Caco-2 (cell line): ENCODE measurements at regions not wholly inside any gene's neighbourhood (a gene's known extent, or its start where the extent isn't known, plus 50 kb on each side); places are given as distances from the start of the nearest gene placed in this dataset.

Source experiments
- BruUV-seq: library from RNA; stranded (reverse); fragments of 400-500 nt; replicated peaks from 2 replicates; lab custom pipeline; 2021; lab: Mats Ljungman, UMichigan
- CTCF ChIA-PET: fragments of 300-600 bp; sonication (Branson Sonifier 250); formaldehyde crosslinking; loops from one replicate; lab custom pipeline; 2022; ENCODE audit warnings: antibody characterized with exemption; lab: Charles Lee
- POLR2A ChIA-PET: fragments of 300-600 bp; sonication (Branson Sonifier 250); formaldehyde crosslinking; loops from one replicate; lab custom pipeline; 2022; ENCODE audit warnings: antibody characterized with exemption; lab: Charles Lee
- DNase-seq, 2 experiments: peaks; one replicate each; pipeline versions ENCODE4 v3.0.0 to v3.0.0-alpha.2; 2020 to 2022
- H3K27me3 ChIP-seq: replicated peaks from 2 replicates; pipeline ENCODE4 v1.6.0; 2011; ENCODE audit warnings: low read length; ENCODE audit not compliant: control insufficient read depth, insufficient read depth
- H3K36me3 ChIP-seq: 2 replicates; pipeline ENCODE4 v1.5.1; 2011; ENCODE audit warnings: low read length; ENCODE audit not compliant: control insufficient read depth, insufficient read depth
- H3K4me1 ChIP-seq: fragments of 250-450 bp; sonication (Bioruptor Pico); 2 replicates; pipeline ENCODE4 v1.5.1; 2020; ENCODE audit warnings: mild to moderate bottlenecking
- H3K4me3 ChIP-seq: 2 replicates; pipeline ENCODE4 v1.5.1; 2011; ENCODE audit warnings: low read depth, mild to moderate bottlenecking, control low read depth, low read length
- H3K9me3 ChIP-seq: fragments of 250-450 bp; sonication (Bioruptor Pico); 2 replicates; pipeline ENCODE4 v1.5.1; 2020; ENCODE audit warnings: mild to moderate bottlenecking, moderate library complexity
- H3K27ac Mint-ChIP-seq: one replicate; pipeline ENCODE4 v1.8.0; 2022; ENCODE audit warnings: mixed read lengths; ENCODE audit not compliant: unreplicated experiment
- H3K27me3 Mint-ChIP-seq: one replicate; pipeline ENCODE4 v1.8.0; 2022; ENCODE audit warnings: mixed read lengths; ENCODE audit not compliant: insufficient read depth, unreplicated experiment
- H3K36me3 Mint-ChIP-seq: one replicate; pipeline ENCODE4 v1.8.0; 2022; ENCODE audit warnings: mild to moderate bottlenecking, mixed read lengths; ENCODE audit not compliant: insufficient read depth, unreplicated experiment
- H3K4me1 Mint-ChIP-seq: one replicate; pipeline ENCODE4 v1.8.0; 2022; ENCODE audit warnings: low read depth, mixed read lengths; ENCODE audit not compliant: unreplicated experiment
- H3K4me3 Mint-ChIP-seq: one replicate; pipeline ENCODE4 v1.8.0; 2022; ENCODE audit warnings: mild to moderate bottlenecking, moderate library complexity, mixed read lengths; ENCODE audit not compliant: unreplicated experiment
- H3K9me3 Mint-ChIP-seq: one replicate; pipeline ENCODE4 v1.8.0; 2022; ENCODE audit warnings: mixed read lengths; ENCODE audit not compliant: unreplicated experiment
- intact Hi-C: fragments of 100-400 bp; cut with micrococcal nuclease; formaldehyde crosslinking; loops from one replicate; pipeline ENCODE4 v1.10.0; 2022; ENCODE audit not compliant: unreplicated experiment
- TF ChIP-seq, protein P1 (sequence below), 2 experiments: fragments of 200-600 bp in 1 of 2; IDR thresholded peaks; 1 replicate in 1 of 2; 2 replicates in 1 of 2; pipeline versions ENCODE4 v1.5.1 to v1.8.0; 2011 to 2022; ENCODE audit warnings: antibody characterized with exemption in 1 of 2, control low read depth in 1 of 2, inconsistent platforms in 1 of 2, low read depth in 1 of 2, low read length in 1 of 2, mild to moderate bottlenecking in 1 of 2, moderate library complexity in 1 of 2; ENCODE audit not compliant: insufficient read depth in 1 of 2, severe bottlenecking in 1 of 2, unreplicated experiment in 1 of 2

DNA sequence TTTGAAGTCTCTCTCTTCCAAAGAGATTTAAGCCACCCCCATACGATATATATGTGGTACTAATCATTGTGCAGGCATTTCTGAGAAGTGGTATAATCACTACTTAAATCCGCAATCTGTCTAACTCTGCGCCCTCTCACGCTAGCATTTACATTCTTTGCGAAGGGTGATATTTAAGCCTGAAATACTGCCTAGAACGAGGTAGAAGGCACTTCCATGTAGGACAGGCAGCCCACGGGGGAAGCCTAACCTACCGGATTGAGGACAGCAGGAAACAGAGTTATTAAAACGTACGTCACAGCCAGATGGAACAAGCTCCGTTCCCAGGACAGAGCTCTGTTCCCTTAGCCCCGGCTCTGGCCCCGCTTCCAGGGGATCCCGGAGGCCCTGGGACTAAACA is 59.3 kb upstream of the ECHDC3 start:
- no peaks in the 10 kb centered on the region for H3K36me3 ChIP-seq
- H3K4me1 ChIP-seq: peaks cover 49% of the 10 kb centered on the region
- Mint-ChIP-seq H3K36me3 (peaks cover 10% of the 10 kb centered on the region), H3K27ac (peak overlapping the region; percentile 99), H3K9me3 (no peaks in the 10 kb centered on the region), H3K27me3 (no peaks in the 10 kb centered on the region), H3K4me3 (no peak overlapping the region), H3K4me1 (peaks cover 50% of the 10 kb centered on the region)
- intact Hi-C loops: no loop called here
- ChIA-PET POLR2A (no interaction called here), CTCF (interaction anchor here (1.3 kb wide), 1 partner anchor 75 kb away, joined by 3 read pairs; no protein-coding TSS in a partner anchor)
- no peaks in the 10 kb centered on the region for H3K9me3 ChIP-seq
- H3K27me3 ChIP-seq: no peaks in the 10 kb centered on the region
- DNase-seq: no peak
- no peak overlapping the region for H3K4me3 ChIP-seq
- TF ChIP-seq, protein P1, sequence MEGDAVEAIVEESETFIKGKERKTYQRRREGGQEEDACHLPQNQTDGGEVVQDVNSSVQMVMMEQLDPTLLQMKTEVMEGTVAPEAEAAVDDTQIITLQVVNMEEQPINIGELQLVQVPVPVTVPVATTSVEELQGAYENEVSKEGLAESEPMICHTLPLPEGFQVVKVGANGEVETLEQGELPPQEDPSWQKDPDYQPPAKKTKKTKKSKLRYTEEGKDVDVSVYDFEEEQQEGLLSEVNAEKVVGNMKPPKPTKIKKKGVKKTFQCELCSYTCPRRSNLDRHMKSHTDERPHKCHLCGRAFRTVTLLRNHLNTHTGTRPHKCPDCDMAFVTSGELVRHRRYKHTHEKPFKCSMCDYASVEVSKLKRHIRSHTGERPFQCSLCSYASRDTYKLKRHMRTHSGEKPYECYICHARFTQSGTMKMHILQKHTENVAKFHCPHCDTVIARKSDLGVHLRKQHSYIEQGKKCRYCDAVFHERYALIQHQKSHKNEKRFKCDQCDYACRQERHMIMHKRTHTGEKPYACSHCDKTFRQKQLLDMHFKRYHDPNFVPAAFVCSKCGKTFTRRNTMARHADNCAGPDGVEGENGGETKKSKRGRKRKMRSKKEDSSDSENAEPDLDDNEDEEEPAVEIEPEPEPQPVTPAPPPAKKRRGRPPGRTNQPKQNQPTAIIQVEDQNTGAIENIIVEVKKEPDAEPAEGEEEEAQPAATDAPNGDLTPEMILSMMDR (IDR thresholded peaks at IDR 0.05; ENCODE audit: insufficient read depth in 1 of 2, low read depth in 1 of 2, low read length in 1 of 2, severe bottlenecking in 1 of 2, unreplicated experiment in 1 of 2): no peak
- BruUV-seq: no TSS peak

DNA sequence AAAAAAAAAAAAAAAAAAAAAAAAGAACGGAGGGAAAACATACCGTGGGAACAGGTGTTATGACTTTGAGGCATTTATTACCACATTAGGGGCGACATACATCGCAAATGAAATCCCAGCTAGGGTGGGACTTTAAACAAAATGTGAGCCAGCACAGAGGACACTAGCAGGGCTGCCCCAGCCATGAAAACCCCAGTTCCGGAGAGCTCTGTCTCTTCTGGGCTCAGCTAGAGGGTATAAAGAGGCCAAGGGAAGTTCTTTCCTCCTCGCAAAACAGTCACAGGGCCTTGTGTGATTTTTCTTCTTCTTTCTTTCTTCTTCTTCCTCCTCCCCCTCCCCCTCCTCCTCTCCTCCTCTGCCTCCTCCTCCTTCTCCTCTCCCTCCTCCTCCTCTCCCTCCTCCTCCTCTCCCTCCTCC is 59.9 kb upstream of the ECHDC3 start:
- no peak for DNase-seq
- Mint-ChIP-seq H3K36me3 (peaks cover 4% of the 10 kb centered on the region), H3K4me3 (no peak overlapping the region), H3K27me3 (no peaks in the 10 kb centered on the region), H3K4me1 (peaks cover 45% of the 10 kb centered on the region), H3K27ac (no peak overlapping the region), H3K9me3 (no peaks in the 10 kb centered on the region)
- ChIA-PET CTCF (interaction anchor here (0.5 to 1.3 kb wide), 2 partner anchors 10 to 76 kb away, joined by 3 to 6 read pairs; no protein-coding TSS in a partner anchor), POLR2A (no interaction called here)
- H3K4me1 ChIP-seq: peaks cover 43% of the 10 kb centered on the region
- BruUV-seq: no TSS peak
- H3K9me3 ChIP-seq: no peaks in the 10 kb centered on the region
- no peaks in the 10 kb centered on the region for H3K36me3 ChIP-seq
- TF ChIP-seq, protein P1 (IDR thresholded peaks at IDR 0.05; ENCODE audit: insufficient read depth in 1 of 2, low read depth in 1 of 2, low read length in 1 of 2, severe bottlenecking in 1 of 2, unreplicated experiment in 1 of 2): no peak
- intact Hi-C loops: no loop called here
- H3K4me3 ChIP-seq: no peak overlapping the region
- H3K27me3 ChIP-seq: no peaks in the 10 kb centered on the region

DNA sequence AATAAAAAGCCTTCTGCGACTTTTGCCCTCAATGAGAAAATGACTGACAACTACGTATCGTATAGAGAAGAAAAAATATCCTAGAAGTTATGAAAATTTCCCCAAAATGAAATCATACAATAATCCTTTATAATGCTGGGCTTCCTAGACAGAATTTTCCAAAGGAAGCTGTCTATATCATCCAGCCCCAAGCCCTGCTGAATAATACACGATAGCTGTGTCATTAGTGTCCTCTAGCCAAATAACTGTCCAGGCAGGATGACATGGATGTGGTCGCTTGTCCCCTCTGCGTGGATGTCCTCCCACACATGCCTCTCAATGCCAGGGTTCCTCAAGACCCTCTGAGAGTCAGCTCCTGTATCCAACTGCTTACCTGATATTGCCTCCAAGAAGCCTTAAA is 61.7 kb upstream of the ECHDC3 start:
- POLR2A ChIA-PET: no interaction called here

More for the DNA sequence above, 61.7 kb upstream of the ECHDC3 start:
- Histone ChIP-seq H3K9me3 (no peaks in the 10 kb centered on the region), H3K27me3 (no peaks in the 10 kb centered on the region), H3K36me3 (no peaks in the 10 kb centered on the region), H3K4me1 (peaks cover 26% of the 10 kb centered on the region), H3K4me3 (no peak overlapping the region)
- TF ChIP-seq, protein P1 (IDR thresholded peaks at IDR 0.05; ENCODE audit: insufficient read depth in 1 of 2, low read depth in 1 of 2, low read length in 1 of 2, severe bottlenecking in 1 of 2, unreplicated experiment in 1 of 2): no peak
- H3K4me3 Mint-ChIP-seq: no peak overlapping the region
- H3K9me3 Mint-ChIP-seq: peaks cover 11% of the 10 kb centered on the region
- no peak overlapping the region for H3K27ac Mint-ChIP-seq
- no peaks in the 10 kb centered on the region for H3K36me3 Mint-ChIP-seq
- CTCF ChIA-PET: no interaction called here
- peaks cover 32% of the 10 kb centered on the region for H3K4me1 Mint-ChIP-seq
- no TSS peak for BruUV-seq
- DNase-seq: no peak
- intact Hi-C loops: no loop called here
- no peaks in the 10 kb centered on the region for H3K27me3 Mint-ChIP-seq
